Activated T-cell treated with anti-CD3 and anti-CD28 coated beads, Interleukin-2, amount 50 U/mL, for 48 hours (primary cell): ENCODE measurements at regions not wholly inside any gene's neighbourhood (a gene's known extent, or its start where the extent isn't known, plus 50 kb on each side); places are given as distances from the start of the nearest gene placed in this dataset.

Experiments used
- DNase-seq, 2 experiments: peaks; one replicate each; pipeline ENCODE4 v3.0.0-alpha.2; 2020

- no peak for DNase-seq
Observed at GRCh38 chr15:27608248-27608647, 490.9 kb downstream of the OCA2 start.

DNA sequence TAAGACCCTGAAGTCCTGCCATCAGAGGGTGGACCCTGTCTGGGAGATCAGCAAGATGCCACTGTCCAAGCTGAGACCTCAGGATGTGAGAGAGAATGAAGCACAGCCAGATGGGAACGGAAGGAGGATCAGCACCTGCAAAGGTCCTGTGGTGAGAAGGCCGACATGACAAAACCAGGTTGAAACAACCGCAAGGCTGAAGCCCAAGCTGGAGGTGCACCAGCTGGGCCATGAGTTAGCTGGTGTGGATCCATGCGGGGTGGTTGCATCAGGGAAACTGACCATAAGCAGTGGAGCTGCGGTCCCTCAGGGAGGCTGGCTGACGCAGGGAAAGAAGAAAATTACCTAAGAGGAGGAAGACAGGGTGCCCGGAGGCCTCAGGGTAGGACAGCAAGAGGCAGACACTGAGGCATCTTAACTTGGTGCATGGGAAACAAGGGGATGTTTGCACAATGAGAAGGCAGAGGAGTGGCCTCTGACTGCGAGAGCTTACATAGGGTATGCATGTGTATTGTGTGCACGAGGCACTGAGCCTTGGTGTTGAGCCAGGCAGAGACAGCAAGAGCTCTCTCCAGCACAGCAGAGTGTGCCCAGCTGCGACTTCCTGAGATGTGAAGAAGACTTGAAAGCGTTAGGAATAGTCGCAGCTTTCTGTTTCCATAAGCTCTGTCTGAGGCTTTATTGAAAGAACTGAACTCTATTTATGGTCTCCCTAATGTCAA lies 497.7 kb downstream of the OCA2 start:
- DNase-seq = no peak

GRCh38 chr15:27599034-27599433 lies 500.1 kb downstream of the OCA2 start:
- no peak for DNase-seq

GRCh38 chr15:27598251-27599009 lies 500.7 kb downstream of the OCA2 start:
- no peak for DNase-seq

GRCh38 chr15:27595211-27595610 lies 503.9 kb downstream of the OCA2 start:
- no peak for DNase-seq

GRCh38 chr15:27592036-27592760 lies 506.9 kb downstream of the OCA2 start:
- DNase-seq = no peak
